GM12878 (cell line): ENCODE measurements at regions not wholly inside any gene's neighbourhood (a gene's known extent, or its start where the extent isn't known, plus 50 kb on each side); places are given as distances from the start of the nearest gene placed in this dataset.

Experiments used
- ATAC-seq: fragments of 200-7000 bp; cut with Tn5 transposase; 3 replicates; pipeline ENCODE4 v1.9.1; 2020; ENCODE audit warnings: mild to moderate bottlenecking, moderate library complexity
- BruUV-seq: library from RNA; stranded (reverse); fragments of 400-500 nt; replicated peaks from 2 replicates; lab custom pipeline; 2021; lab: Mats Ljungman, UMichigan
- CTCF ChIA-PET: fragments of 300-600 bp; sonication (Branson Sonifier 250); formaldehyde crosslinking; extraction: SDS; loops from one replicate; lab custom pipeline; 2021; ENCODE audit warnings: inconsistent platforms; lab: Yijun Ruan, JAX
- POLR2A ChIA-PET: fragments of 350-600 bp; formaldehyde crosslinking; extraction: SDS; loops from one replicate; lab custom pipeline; 2021; ENCODE audit warnings: inconsistent platforms; lab: Charles Lee
- RAD21 ChIA-PET: fragments of 300-600 bp; sonication (Branson Sonifier 250); formaldehyde crosslinking; loops from one replicate; lab custom pipeline; 2023; ENCODE audit warnings: antibody characterized with exemption; ENCODE audit not compliant: unreplicated experiment; lab: Charles Lee
- SMC1A ChIA-PET: fragments of 300-600 bp; sonication (Branson Sonifier 250); formaldehyde crosslinking; loops from one replicate; lab custom pipeline; 2023; ENCODE audit not compliant: unreplicated experiment, uncharacterized antibody; lab: Charles Lee
- DNase-seq: peaks from one replicate; pipeline ENCODE4 v3.0.0-alpha.2; 2011; ENCODE audit warnings: low read depth, low spot score
- FAIRE-seq: peaks from 3 replicates; lab custom pipeline; 2011; peaks lifted over from hg19 to GRCh38; lab: Jason Lieb, UNC
- H2AFZ ChIP-seq: 2 replicates; pipeline ENCODE4 v1.6.0; 2011; ENCODE audit warnings: low read depth, low read length, control low read depth; ENCODE audit not compliant: control insufficient read depth
- H3K27ac ChIP-seq: 2 replicates; pipeline ENCODE4 v1.5.1; 2011; ENCODE audit warnings: control low read depth; ENCODE audit not compliant: control insufficient read depth, insufficient read depth
- H3K27me3 ChIP-seq, 2 experiments: replicated peaks in 1 of 2; 2 replicates each; pipeline versions ENCODE4 v1.6.0 to v1.6.1; 2011; ENCODE audit warnings: low read length in 1 of 2; ENCODE audit not compliant: control insufficient read depth in 2 of 2, insufficient read depth in 2 of 2
- H3K36me3 ChIP-seq, 2 experiments: 2 replicates each; pipeline ENCODE4 v1.5.1; 2011; ENCODE audit warnings: low read length in 1 of 2; ENCODE audit not compliant: control insufficient read depth in 2 of 2, insufficient read depth in 2 of 2
- H3K4me1 ChIP-seq: 2 replicates; pipeline ENCODE4 v1.6.1; 2011; ENCODE audit warnings: mild to moderate bottlenecking, low read length, moderate library complexity, mixed read lengths; ENCODE audit not compliant: control insufficient read depth, insufficient read depth
- H3K4me2 ChIP-seq: 2 replicates; pipeline ENCODE4 v1.6.0; 2011; ENCODE audit warnings: control low read depth; ENCODE audit not compliant: control insufficient read depth, insufficient read depth
- H3K4me3 ChIP-seq: fragments of 200-600 bp; sonication (generic); 2 replicates; pipeline ENCODE4 v1.5.1; 2016
- H3K79me2 ChIP-seq: 2 replicates; pipeline ENCODE4 v1.6.0; 2011; ENCODE audit warnings: low read length; ENCODE audit not compliant: control insufficient read depth, insufficient read depth
- H3K9ac ChIP-seq: 2 replicates; pipeline ENCODE4 v1.8.0; 2011; ENCODE audit warnings: low read length, control low read depth, mixed read lengths; ENCODE audit not compliant: control insufficient read depth, insufficient read depth
- H3K9me3 ChIP-seq: replicated peaks from 3 replicates; pipeline ENCODE4 v1.5.1; 2011; ENCODE audit warnings: mild to moderate bottlenecking, low read length; ENCODE audit not compliant: control insufficient read depth, insufficient read depth
- H4K20me1 ChIP-seq: 2 replicates; pipeline ENCODE4 v1.6.0; 2011; ENCODE audit not compliant: control insufficient read depth, insufficient read depth
- CREM ChIP-seq: IDR thresholded peaks from 2 replicates; pipeline ENCODE4 v1.6.1; 2014; ENCODE audit warnings: antibody characterized with exemption, low read depth
- E4F1 ChIP-seq: fragments of 450-650 bp; IDR thresholded peaks from 2 replicates; pipeline ENCODE4 v1.6.1; 2018; ENCODE audit warnings: borderline replicate concordance, mild to moderate bottlenecking; ENCODE audit not compliant: partially characterized antibody
- ELK1 ChIP-seq: IDR thresholded peaks from 2 replicates; pipeline ENCODE4 v1.6.1; 2012; ENCODE audit warnings: low read depth, low read length, improper control_type of control experiment
- ETV6 ChIP-seq, 2 experiments: fragments of 450-650 bp in 1 of 2; IDR thresholded peaks in 1 of 2; conservative IDR thresholded peaks in 1 of 2; 2 replicates each; pipeline ENCODE4 v1.6.1; 2014; ENCODE audit warnings: antibody characterized with exemption in 1 of 2, borderline replicate concordance in 1 of 2, low read depth in 1 of 2, mild to moderate bottlenecking in 1 of 2, moderate library complexity in 1 of 2
- IRF4 ChIP-seq: IDR thresholded peaks from 2 replicates; pipeline ENCODE4 v1.6.1; 2011; ENCODE audit warnings: low read depth, low read length
- MYB ChIP-seq: fragments of 150-350 bp; IDR thresholded peaks from 2 replicates; pipeline ENCODE4 v1.6.1; 2014; ENCODE audit warnings: mild to moderate bottlenecking, low read depth, low read length, borderline replicate concordance
- POLR2AphosphoS5 ChIP-seq: IDR thresholded peaks from 2 replicates; pipeline ENCODE4 v1.6.1; 2011; ENCODE audit warnings: mild to moderate bottlenecking, low read length, inconsistent platforms
- SPI1 ChIP-seq: IDR thresholded peaks from 2 replicates; pipeline ENCODE4 v1.6.1; 2011; ENCODE audit warnings: low read depth, mild to moderate bottlenecking, low read length, moderate library complexity, borderline replicate concordance; ENCODE audit not compliant: insufficient read depth
- SRF ChIP-seq, 2 experiments: IDR thresholded peaks; 2 replicates each; pipeline ENCODE4 v1.6.1; 2011; ENCODE audit warnings: low read depth in 2 of 2, low read length in 2 of 2, mild to moderate bottlenecking in 1 of 2, moderate library complexity in 1 of 2
- TCF3 ChIP-seq: IDR thresholded peaks from 2 replicates; pipeline ENCODE4 v1.6.1; 2012; ENCODE audit warnings: low read depth, mild to moderate bottlenecking, low read length, borderline replicate concordance; ENCODE audit not compliant: insufficient read depth
- in situ Hi-C: fragments of 300-500 bp; cut with MboI; formaldehyde crosslinking; loops from 9 replicates; pipeline ENCODE4 v1.14.3; 2018; ENCODE audit warnings: mixed read lengths
- intact Hi-C: fragments of 100-400 bp; cut with micrococcal nuclease; formaldehyde crosslinking; loops from one replicate; pipeline ENCODE4 v1.14.2; 2022; ENCODE audit not compliant: unreplicated experiment

- ATAC-seq (peak; percentile 71), DNase-seq (no peak), FAIRE-seq (no peak)
- POLR2A ChIA-PET, result no interaction called here
- H2AFZ ChIP-seq, result no peak overlapping the region
- RAD21 ChIA-PET, result no interaction called here
- TF ChIP-seq POLR2AphosphoS5, result no peak
- TF ChIP-seq CREM, result no peak
- no peak for TF ChIP-seq MYB
- no peak for TF ChIP-seq E4F1
- no peak for TF ChIP-seq SPI1
- TF ChIP-seq ELK1, result no peak
- no peak for TF ChIP-seq SRF (IDR thresholded peaks at IDR 0.05; ENCODE audit: low read depth in 2 of 2, low read length in 2 of 2)
- no peak for TF ChIP-seq IRF4
- no peak for TF ChIP-seq ETV6 (conservative IDR thresholded peaks at IDR 0.05 in 1 of 2, IDR thresholded peaks at IDR 0.05 in 1 of 2; ENCODE audit: borderline replicate concordance in 1 of 2, low read depth in 1 of 2)
- TF ChIP-seq TCF3, result no peak
- no peak overlapping the region for H3K4me3 ChIP-seq
- SMC1A ChIA-PET, result interaction anchor here (1.0 kb wide), 1 partner anchor 50 kb away, joined by 3 read pairs; no protein-coding TSS in a partner anchor
- H3K9me3 ChIP-seq, result no peaks in the 10 kb centered on the region; the same call in 1 of the 3 replicates
- H3K79me2 ChIP-seq, result no peaks in the 10 kb centered on the region
- H3K9ac ChIP-seq, result no peak overlapping the region
- CTCF ChIA-PET, result no interaction called here
- intact Hi-C loops, result no loop called here
- no peaks in the 10 kb centered on the region for H3K36me3 ChIP-seq
- H3K4me1 ChIP-seq, result no peaks in the 10 kb centered on the region
- no peaks in the 10 kb centered on the region for H3K27me3 ChIP-seq
- no peaks in the 10 kb centered on the region for H4K20me1 ChIP-seq
- H3K27ac ChIP-seq, result no peak overlapping the region
- in situ Hi-C loops, result no loop called here
- no TSS peak for BruUV-seq
- H3K4me2 ChIP-seq, result no peak overlapping the region
These were observed 491.8 kb downstream of the KCNJ3 start for GRCh38 chr2:155190342-155190741.
